ENCODE measurements at regions not wholly inside any gene's neighbourhood (a gene's known extent, or its start where the extent isn't known, plus 50 kb on each side); places are given as distances from the start of the nearest gene placed in this dataset.

GRCh38 chr7:119348491-119348890, 924.5 kb upstream of the KCND2 start:
- TF ChIP-seq PHF8 (IDR thresholded peaks at IDR 0.05; ENCODE audit: borderline replicate concordance, low read depth) (no peak), CTCF (IDR thresholded peaks at IDR 0.05) (no peak), POLR2A (IDR thresholded peaks at IDR 0.05; ENCODE audit: low read length) (no peak), RNF2 (IDR thresholded peaks at IDR 0.05; ENCODE audit: borderline replicate concordance, low read depth) (no peak), EP300 (IDR thresholded peaks at IDR 0.05) (no peak), REST (IDR thresholded peaks at IDR 0.05) (no peak)
